NCI-H82 (cell line): ENCODE measurements at regions not wholly inside any gene's neighbourhood (a gene's known extent, or its start where the extent isn't known, plus 50 kb on each side); places are given as distances from the start of the nearest gene placed in this dataset.

Experiments used
- DNase-seq: peaks from one replicate; lab custom pipeline; 2025; lab: John Stamatoyannopoulos, UW

GRCh38 chr10:125337510-125337909 is 177.1 kb upstream of the CTBP2 start:
- no peak for DNase-seq

GRCh38 chr10:125334545-125334944 is 174.2 kb upstream of the CTBP2 start:
- no peak for DNase-seq

- DNase-seq, result no peak
These were observed 173.4 kb upstream of the CTBP2 start for GRCh38 chr10:125333769-125334168.

GRCh38 chr10:125333209-125333591 is 172.8 kb upstream of the CTBP2 start:
- DNase-seq, result no peak

- DNase-seq, result no peak
These were observed 172.3 kb upstream of the CTBP2 start for GRCh38 chr10:125332548-125333208.

DNA sequence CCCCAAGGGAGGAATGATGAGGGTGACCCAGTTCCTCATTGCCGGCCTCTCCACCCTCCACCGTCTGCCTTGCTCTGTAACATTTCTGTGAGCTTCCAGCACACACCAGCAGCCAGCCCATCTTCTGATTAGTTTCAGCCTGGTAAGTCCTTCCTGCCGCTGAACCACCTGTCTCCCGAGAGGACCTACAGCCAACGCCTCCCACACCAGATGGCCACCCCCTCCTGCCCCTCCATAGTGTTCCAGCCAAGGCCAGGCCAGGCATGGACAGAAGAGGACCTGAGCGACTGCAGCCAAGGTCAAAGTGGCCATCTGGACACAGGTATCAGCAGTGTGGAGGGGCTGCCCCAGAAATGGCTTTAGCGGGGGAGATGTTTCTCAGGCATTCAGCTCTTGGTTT is 170.7 kb upstream of the CTBP2 start:
- no peak for DNase-seq

GRCh38 chr10:125329056-125329455 is 168.7 kb upstream of the CTBP2 start:
- DNase-seq, result no peak

GRCh38 chr10:125325326-125325725 is 165.0 kb upstream of the CTBP2 start:
- DNase-seq, result no peak

DNA sequence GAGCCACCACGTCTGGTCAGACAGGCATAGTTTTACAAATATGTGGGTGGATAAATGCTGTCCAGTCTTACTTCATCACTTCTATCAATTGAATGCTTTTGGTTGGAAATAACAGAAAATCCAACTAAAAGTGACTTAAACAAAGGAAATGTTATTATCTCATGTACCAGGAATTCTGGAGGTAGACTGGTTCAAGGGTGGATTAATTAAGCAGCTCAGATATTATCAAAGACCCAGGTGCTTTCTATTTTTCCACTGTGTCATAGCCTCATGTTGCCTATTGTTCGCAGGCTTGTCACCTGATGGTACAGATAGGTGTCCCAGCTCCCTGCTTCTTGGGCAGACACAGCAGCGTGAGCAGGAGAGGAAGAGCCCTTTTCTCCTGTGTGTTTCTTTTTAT is 156.1 kb upstream of the CTBP2 start:
- no peak for DNase-seq

DNA sequence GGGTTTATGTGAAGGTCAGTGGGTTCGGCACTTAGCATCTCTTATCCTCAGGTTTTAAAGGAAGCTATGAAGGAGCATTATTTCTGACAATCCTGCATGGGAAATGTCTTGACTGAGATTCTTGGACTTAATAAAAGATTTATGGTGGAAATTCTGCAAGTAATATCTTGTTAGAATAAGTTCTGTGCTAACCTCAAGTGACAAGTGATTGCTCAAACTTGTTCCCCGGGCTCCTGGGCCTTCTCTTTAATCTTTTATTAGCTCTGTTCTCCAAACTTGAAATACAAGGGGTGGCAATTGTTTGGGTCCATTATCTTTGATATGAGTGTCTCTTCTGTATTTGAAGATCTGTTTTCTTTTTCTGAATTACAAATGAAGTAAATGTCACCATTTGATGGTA is 140.6 kb upstream of the CTBP2 start:
- no peak for DNase-seq

- DNase-seq, result no peak
These were observed 139.1 kb upstream of the CTBP2 start for GRCh38 chr10:125299461-125299860.

DNA sequence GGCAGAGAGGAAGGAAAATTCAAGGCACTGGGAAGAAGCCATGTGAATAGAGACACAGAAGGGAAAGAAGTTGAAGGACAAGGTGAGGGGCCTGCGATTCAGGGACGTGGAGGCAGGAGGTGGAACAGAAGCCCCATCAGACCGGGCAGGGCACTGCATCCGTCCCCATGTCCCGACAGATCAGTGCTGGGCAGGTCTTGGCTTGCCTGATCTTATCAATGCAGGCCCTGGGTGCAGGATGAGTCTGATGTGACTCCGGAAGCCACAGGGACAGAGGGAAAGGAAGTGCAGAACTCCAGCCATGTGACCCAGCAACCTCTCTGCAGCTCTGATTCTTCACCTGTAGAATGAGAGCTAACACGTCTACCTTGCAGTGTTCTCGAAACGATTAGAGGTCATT is 136.2 kb upstream of the CTBP2 start:
- no peak for DNase-seq

DNA sequence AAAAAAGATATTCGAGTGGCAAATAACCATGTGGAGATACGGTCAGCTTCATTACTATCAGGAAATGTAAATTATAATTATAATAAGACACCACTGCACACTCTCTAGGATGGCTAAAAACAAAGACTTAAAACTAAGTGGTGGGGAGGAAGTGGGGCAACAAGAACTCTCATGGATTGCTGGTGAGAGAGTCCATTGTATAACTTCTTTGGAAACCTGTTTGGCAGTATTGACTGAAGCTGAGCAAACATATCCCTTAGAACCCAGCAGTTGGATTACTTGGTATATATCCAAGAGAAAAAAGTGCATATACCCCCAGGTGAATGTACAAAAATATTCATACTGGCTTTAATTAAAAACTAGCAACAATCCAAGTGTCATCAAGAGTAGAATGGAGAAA is 133.7 kb upstream of the CTBP2 start:
- no peak for DNase-seq

- peak; percentile 30 for DNase-seq
These were observed 131.5 kb upstream of the CTBP2 start for GRCh38 chr10:125291836-125292235.

GRCh38 chr10:125289461-125289860 is 129.1 kb upstream of the CTBP2 start:
- DNase-seq, result no peak

DNA sequence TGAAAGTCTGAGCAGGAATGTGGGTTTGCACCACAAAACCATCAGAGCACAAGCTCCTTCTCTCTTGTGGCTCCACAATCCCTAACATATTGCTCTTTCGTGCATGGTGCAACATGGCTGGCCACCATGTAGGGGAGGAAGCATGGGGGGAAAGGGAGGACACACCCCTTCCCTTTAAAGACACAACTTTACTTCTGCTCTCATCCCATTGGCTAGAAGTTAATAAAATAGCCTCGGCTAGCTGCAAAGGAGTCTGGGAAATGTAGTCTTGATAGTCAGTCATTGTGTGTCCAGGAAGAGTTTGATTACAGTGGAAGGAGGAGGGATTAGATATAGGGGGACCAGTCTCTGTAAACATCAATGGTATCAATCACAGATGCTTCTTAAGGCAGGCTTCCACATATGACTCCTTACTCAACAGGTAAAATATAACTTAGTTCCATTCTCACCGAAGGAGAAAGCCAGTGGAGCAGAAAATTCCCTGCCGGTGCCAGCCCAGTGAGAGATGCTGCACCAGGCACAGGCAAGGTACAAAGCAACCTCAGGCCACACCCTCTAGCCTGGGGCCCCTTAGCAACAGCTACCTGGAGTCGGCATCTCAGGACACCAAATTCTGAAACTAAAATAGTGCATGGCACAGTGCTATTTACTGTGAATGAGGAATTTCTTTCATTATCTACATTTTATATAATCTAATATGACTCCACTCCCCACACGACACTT is 124.7 kb upstream of the CTBP2 start:
- peak; percentile 20 for DNase-seq

- no peak for DNase-seq
These were observed 123.7 kb upstream of the CTBP2 start for GRCh38 chr10:125283836-125284614.

GRCh38 chr10:125283191-125283835 is 123.0 kb upstream of the CTBP2 start:
- DNase-seq, result no peak

- DNase-seq, result no peak
These were observed 120.7 kb upstream of the CTBP2 start for GRCh38 chr10:125281091-125281490.

DNA sequence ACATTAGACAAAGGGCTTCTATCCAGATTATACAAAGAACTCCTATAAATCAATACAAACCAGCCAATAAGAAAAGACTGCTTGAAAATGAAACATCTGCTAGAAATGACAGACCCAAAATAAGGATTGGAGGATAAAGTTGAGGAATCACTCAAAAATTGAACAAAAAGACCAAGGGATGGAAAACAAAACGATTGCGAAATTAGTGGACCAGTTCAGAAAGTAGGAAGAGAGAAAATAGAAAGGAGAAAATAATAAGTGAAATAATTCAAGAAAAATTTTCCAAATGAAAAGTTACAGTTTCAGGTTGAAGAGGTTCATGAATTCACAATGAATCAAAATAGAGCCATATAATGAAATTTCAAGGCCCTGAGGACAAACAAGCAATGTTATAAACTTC is 115.8 kb upstream of the CTBP2 start:
- DNase-seq, result no peak

GRCh38 chr10:125274961-125275360 is 114.6 kb upstream of the CTBP2 start:
- no peak for DNase-seq

DNA sequence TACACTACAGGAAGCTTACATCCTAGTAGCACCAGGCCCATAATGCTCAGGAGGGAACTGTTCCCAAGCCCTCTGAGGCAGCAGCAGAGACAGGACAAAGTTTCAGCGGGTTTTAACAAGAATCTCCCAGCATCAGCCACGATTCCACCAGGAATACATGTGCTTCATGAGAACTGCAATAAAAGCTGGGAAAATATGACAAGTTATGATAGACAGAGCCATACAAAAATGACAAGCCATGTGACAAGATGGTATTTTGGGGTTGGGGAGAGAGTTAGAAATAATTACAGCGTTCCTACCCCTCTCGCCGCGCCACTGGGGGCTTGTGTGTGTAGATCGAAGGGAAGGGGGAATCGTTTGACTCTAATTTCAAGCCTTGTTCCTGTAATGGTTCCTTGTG is 112.7 kb upstream of the CTBP2 start:
- no peak for DNase-seq

DNA sequence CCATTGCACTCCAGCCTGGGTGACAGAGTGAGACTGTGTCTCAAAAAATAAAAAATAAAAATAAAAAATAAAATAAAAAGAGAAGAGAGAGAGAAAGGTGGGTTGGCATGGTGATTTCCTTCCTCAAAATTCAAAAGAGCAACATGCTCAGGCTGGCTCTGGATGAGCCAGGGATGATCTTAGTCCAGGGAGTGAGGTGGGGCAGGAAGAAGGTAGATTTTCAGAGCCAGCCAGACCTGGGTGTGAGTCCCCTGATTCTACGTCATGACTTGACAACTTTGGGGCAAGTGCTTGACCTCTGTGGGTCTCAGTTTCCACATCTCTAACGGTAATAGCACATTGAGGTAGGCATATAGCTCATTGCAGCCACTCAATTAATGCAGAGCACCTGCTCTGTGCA is 109.4 kb upstream of the CTBP2 start:
- DNase-seq, result no peak
